Adrenal gland (tissue), 9 donors: ENCODE measurements at regions not wholly inside any gene's neighbourhood (a gene's known extent, or its start where the extent isn't known, plus 50 kb on each side); places are given as distances from the start of the nearest gene placed in this dataset.
A peak's percentile ranks its signal among the peaks of the same experiment; 100 is the strongest.

Experiments
- DNase-seq, 7 donors: peaks; one replicate each; pipeline ENCODE4 v3.0.0-alpha.2; 2019 to 2020
- H3K27ac ChIP-seq, 5 donors: fragments of 200-600 bp; sonication (generic) in 4 of 5; 1 replicate in 3 of 5; 2 replicates in 2 of 5; pipeline versions ENCODE4 v1.5.1 to v1.8.0; 2016 to 2020; ENCODE audit warnings: mild to moderate bottlenecking in 1 of 5
- H3K27me3 ChIP-seq: fragments of 200-600 bp; 2 replicates; pipeline ENCODE4 v1.8.0; 2021
- H3K36me3 ChIP-seq, 2 donors: fragments of 200-600 bp; replicated peaks in 1 of 2; 1 replicate in 1 of 2; 2 replicates in 1 of 2; pipeline versions ENCODE4 v1.5.1 to v1.8.0; 2018 to 2022
- H3K4me1 ChIP-seq, 2 donors: fragments of 200-600 bp; replicated peaks in 1 of 2; 1 replicate in 1 of 2; 2 replicates in 1 of 2; pipeline versions ENCODE4 v1.5.1 to v1.8.0; 2018 to 2021
- H3K4me3 ChIP-seq, 4 donors: fragments of 200-600 bp; sonication (generic) in 3 of 4; one replicate each; pipeline ENCODE4 v1.5.1; 2016 to 2018
- H3K9me3 ChIP-seq, 3 donors: fragments of 200-600 bp; sonication (generic) in 1 of 3; replicated peaks in 1 of 3; 1 replicate in 2 of 3; 2 replicates in 1 of 3; pipeline versions ENCODE4 v1.5.1 to v1.8.0; 2016 to 2021
- CTCF ChIP-seq, 6 experiments: fragments of 450-650 bp in 4 of 6; fragments of 200-600 bp in 2 of 6; sonication (generic) in 1 of 6; IDR thresholded peaks; 1 replicate in 5 of 6; 2 replicates in 1 of 6; pipeline versions ENCODE4 v1.5.1 to v1.8.0; 2016 to 2021; ENCODE audit warnings: antibody characterized with exemption in 6 of 6, mild to moderate bottlenecking in 2 of 6, moderate library complexity in 1 of 6
- POLR2A ChIP-seq, 2 donors: fragments of 450-650 bp; IDR thresholded peaks; one replicate each; pipeline ENCODE4 v1.6.1; 2017; ENCODE audit warnings: antibody characterized with exemption in 2 of 2, mild to moderate bottlenecking in 2 of 2, moderate library complexity in 1 of 2
- WGBS, 4 donors: extraction: QIAGEN DNeasy Blood & Tissue Kit in 2 of 4; methylation state at CpG; one replicate each; pipeline versions ENCODE4 v1.1.5 to v1.1.7; 2013 to 2017; 5-methylcytosine and 5-hydroxymethylcytosine counted together
- intact Hi-C, 2 donors: fragments of 100-400 bp; cut with DNase I; formaldehyde crosslinking; loops; one replicate each; pipeline versions ENCODE4 v1.14.1 to v1.15.0; 2022 to 2023
- donor health status: healthy with polysubstance abuse.
- donor health status: Bipolar disorder and iron deficiency.
- donor health status: DM: yes; HTN: yes; CAD: no.
- donor health status: DM: no; HTN: no; CAD: no.
- donor health status: DM: no; HTN: no; CAD: no.

GRCh38 chr1:219801156-219801820 lies 127.1 kb downstream of the SLC30A10 start:
- Histone ChIP-seq H3K9me3 (no peaks in the 10 kb centered on the region), H3K27ac (no peak overlapping the region), H3K4me3 (no peak overlapping the region), H3K4me1 (no peaks in the 10 kb centered on the region), H3K36me3 (no peaks in the 10 kb centered on the region), H3K27me3 (no peaks in the 10 kb centered on the region)
- intact Hi-C loops = no loop called here
- 84 to 88% (median 87%) methylated on average over 5 of the region's 5 CpGs for WGBS, 4 donors
- no peak for DNase-seq
- no peak for TF ChIP-seq POLR2A (IDR thresholded peaks at IDR 0.05)
- no peak for TF ChIP-seq CTCF (IDR thresholded peaks at IDR 0.05)

GRCh38 chr1:219798283-219799030 lies 129.9 kb downstream of the SLC30A10 start:
- Histone ChIP-seq H3K9me3 (no peaks in the 10 kb centered on the region), H3K27me3 (no peaks in the 10 kb centered on the region), H3K27ac (no peak overlapping the region), H3K4me3 (peak overlapping the region in 1 of 4 donors; percentile 14), H3K36me3 (no peaks in the 10 kb centered on the region), H3K4me1 (no peaks in the 10 kb centered on the region)
- intact Hi-C loops = no loop called here
- no peak for DNase-seq
- WGBS, 4 donors = 68 to 79% (median 73%) methylated on average over 3 of the region's 3 CpGs
- TF ChIP-seq POLR2A (IDR thresholded peaks at IDR 0.05) (no peak), CTCF (IDR thresholded peaks at IDR 0.05) (no peak)

- no peaks in the 10 kb centered on the region for H3K36me3 ChIP-seq
- no peak overlapping the region for H3K4me3 ChIP-seq
- no peaks in the 10 kb centered on the region for H3K27me3 ChIP-seq
- no peaks in the 10 kb centered on the region for H3K9me3 ChIP-seq
- no peak for DNase-seq
- TF ChIP-seq CTCF (IDR thresholded peaks at IDR 0.05) (no peak), POLR2A (IDR thresholded peaks at IDR 0.05) (no peak)
- WGBS, 4 donors = 75 to 83% (median 80%) methylated on average over 2 of the region's 2 CpGs
- no peaks in the 10 kb centered on the region for H3K4me1 ChIP-seq
- intact Hi-C loops = no loop called here
- H3K27ac ChIP-seq = no peak overlapping the region
These were observed 130.7 kb downstream of the SLC30A10 start for GRCh38 chr1:219797683-219798082.

GRCh38 chr1:219797009-219797408 lies 131.3 kb downstream of the SLC30A10 start:
- Histone ChIP-seq H3K36me3 (no peaks in the 10 kb centered on the region), H3K4me3 (no peak overlapping the region), H3K27ac (no peak overlapping the region), H3K9me3 (no peaks in the 10 kb centered on the region), H3K4me1 (no peaks in the 10 kb centered on the region), H3K27me3 (no peaks in the 10 kb centered on the region)
- no peak for DNase-seq
- intact Hi-C loops = no loop called here
- TF ChIP-seq CTCF (IDR thresholded peaks at IDR 0.05) (no peak), POLR2A (IDR thresholded peaks at IDR 0.05) (no peak)
